GM23248 (cell line): ENCODE measurements at regions not wholly inside any gene's neighbourhood (a gene's known extent, or its start where the extent isn't known, plus 50 kb on each side); places are given as distances from the start of the nearest gene placed in this dataset.

Source experiments
- EZH2 ChIP-seq: fragments of 200-600 bp; sonication (generic); IDR thresholded peaks from 2 replicates; pipeline ENCODE4 v1.6.1; 2018; ENCODE audit warnings: antibody characterized with exemption, mild to moderate bottlenecking; ENCODE audit not compliant: insufficient read depth, poor library complexity, severe bottlenecking
- EZH2phosphoT487 ChIP-seq: fragments of 200-600 bp; sonication (generic); IDR thresholded peaks from 2 replicates; pipeline ENCODE4 v1.6.1; 2018; ENCODE audit warnings: antibody characterized with exemption, moderate library complexity, mild to moderate bottlenecking, low read depth; ENCODE audit not compliant: insufficient read depth

- TF ChIP-seq EZH2 (no peak), EZH2phosphoT487 (no peak)
These were observed 53.6 kb upstream of the ADORA2B start for GRCh38 chr17:15891318-15891717.
